ENCODE measurements at regions not wholly inside any gene's neighbourhood (a gene's known extent, or its start where the extent isn't known, plus 50 kb on each side); places are given as distances from the start of the nearest gene placed in this dataset.

DNA sequence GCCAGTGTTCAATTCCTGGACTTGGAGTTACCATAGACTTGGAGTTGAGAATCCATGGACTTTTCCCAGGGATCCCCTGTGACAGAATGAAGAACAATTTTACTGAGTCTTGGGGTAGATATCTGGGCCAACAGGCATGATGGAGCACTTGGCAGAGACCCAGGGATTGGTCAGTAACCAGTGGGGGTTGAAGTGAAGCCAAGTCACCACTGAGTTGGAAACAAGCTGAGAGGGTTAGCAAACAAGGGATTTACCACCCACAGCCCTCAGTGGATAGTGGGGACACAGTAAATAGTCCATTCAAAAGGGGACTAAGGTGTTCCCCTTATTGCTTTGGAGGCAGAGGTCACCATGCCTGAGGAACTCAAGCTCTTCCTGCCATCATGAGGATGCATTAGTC lies 281.7 kb downstream of the PPP1R2C start:
- Histone ChIP-seq H3K36me3 (no peaks in the 10 kb centered on the region), H3K27ac (no peak overlapping the region), H3K27me3 (no peaks in the 10 kb centered on the region), H3K4me1 (no peaks in the 10 kb centered on the region), H3K4me3 (no peak overlapping the region), H3K9me3 (no peaks in the 10 kb centered on the region)
- TF ChIP-seq POLR2A (IDR thresholded peaks at IDR 0.05): no peak
- TF ChIP-seq, protein P1, sequence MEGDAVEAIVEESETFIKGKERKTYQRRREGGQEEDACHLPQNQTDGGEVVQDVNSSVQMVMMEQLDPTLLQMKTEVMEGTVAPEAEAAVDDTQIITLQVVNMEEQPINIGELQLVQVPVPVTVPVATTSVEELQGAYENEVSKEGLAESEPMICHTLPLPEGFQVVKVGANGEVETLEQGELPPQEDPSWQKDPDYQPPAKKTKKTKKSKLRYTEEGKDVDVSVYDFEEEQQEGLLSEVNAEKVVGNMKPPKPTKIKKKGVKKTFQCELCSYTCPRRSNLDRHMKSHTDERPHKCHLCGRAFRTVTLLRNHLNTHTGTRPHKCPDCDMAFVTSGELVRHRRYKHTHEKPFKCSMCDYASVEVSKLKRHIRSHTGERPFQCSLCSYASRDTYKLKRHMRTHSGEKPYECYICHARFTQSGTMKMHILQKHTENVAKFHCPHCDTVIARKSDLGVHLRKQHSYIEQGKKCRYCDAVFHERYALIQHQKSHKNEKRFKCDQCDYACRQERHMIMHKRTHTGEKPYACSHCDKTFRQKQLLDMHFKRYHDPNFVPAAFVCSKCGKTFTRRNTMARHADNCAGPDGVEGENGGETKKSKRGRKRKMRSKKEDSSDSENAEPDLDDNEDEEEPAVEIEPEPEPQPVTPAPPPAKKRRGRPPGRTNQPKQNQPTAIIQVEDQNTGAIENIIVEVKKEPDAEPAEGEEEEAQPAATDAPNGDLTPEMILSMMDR (IDR thresholded peaks at IDR 0.05): no peak
- no peak for DNase-seq

DNA sequence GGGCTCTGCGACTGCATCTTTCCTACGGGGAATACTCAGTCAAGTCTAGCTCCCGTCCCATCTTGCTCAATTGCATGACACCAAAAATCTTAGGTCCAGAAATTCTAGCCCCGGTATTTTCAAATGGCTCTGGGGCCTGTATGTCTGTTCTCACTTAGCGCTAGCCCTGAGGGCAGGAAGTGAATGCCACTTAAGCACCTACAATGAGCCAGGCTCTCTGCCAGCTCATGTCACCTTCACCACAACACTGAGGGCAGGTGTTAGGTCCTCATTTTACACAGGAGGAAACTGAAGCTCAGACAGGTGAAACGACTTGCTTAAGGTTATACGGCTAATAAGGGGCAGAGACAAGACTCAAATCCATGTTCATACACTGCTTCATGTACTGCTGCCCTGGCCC lies 282.8 kb downstream of the PPP1R2C start:
- H3K4me3 ChIP-seq: no peak overlapping the region
- TF ChIP-seq POLR2A (IDR thresholded peaks at IDR 0.05): no peak
- TF ChIP-seq, protein P1 (IDR thresholded peaks at IDR 0.05): no peak
- H3K27ac ChIP-seq: no peak overlapping the region
- H3K4me1 ChIP-seq: no peaks in the 10 kb centered on the region
- H3K9me3 ChIP-seq: no peaks in the 10 kb centered on the region
- H3K27me3 ChIP-seq: no peaks in the 10 kb centered on the region
- no peaks in the 10 kb centered on the region for H3K36me3 ChIP-seq
- DNase-seq: peak in 1 of 3 donors; percentile 18

DNA sequence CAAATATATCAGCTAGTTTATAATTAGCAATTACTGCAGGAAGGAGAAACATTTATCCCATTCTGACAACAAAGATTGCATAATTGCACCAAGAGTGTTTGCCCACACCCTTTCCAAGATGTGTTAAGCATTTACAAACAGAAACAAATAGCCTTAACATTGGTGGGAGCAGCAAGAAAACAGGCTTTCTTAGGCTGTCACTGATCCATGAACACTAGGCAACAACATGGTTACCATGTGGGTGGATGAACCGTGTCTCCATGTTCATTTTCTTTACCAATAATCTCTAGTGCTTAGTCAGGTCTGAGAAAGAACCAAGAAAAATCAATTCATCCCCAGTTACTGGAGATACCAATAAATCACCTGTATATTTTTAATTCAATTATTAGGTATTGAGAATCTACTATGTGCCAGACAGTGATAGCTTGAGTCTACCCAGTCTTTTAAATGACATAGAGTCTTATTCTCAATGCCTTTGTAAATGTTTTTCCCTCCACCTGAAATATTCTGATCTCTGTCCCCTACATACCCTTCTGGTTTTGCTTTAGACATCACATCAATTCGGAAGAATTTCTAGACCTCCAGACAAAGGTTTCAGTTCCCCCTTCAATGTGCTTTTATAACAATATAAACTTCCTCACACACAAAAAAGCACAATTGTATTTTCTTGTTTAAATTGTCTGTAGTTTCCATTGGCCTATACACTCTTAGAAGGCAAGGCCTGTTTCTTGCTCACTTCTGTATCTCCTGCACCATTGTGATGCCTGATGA lies 286.6 kb downstream of the PPP1R2C start:
- no peak overlapping the region for H3K4me3 ChIP-seq
- H3K36me3 ChIP-seq: no peaks in the 10 kb centered on the region
- H3K4me1 ChIP-seq: no peaks in the 10 kb centered on the region
- H3K9me3 ChIP-seq: no peaks in the 10 kb centered on the region
- TF ChIP-seq POLR2A (IDR thresholded peaks at IDR 0.05): no peak
- TF ChIP-seq, protein P1 (IDR thresholded peaks at IDR 0.05): no peak
- no peak for DNase-seq
- no peak overlapping the region for H3K27ac ChIP-seq
- no peaks in the 10 kb centered on the region for H3K27me3 ChIP-seq

DNA sequence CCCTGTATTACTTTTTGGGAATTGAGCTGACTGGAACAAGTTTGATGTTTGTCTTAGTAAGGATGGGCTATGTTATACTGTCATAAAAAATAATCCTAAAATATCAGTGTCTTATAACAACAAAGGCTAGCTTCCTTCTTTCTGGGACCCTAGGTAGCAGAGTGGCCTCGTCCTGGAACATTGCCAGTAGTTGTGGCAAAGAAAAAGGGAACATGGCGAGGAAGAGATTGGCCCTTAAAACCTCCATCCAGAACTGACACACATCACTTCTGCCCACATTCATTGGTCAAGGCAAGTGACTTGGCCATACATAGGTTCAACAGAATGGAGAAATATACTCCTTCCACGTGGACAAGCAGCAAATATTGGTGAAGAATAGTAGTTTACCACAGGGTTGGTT lies 287.9 kb downstream of the PPP1R2C start:
- no peak overlapping the region for H3K27ac ChIP-seq
- no peaks in the 10 kb centered on the region for H3K9me3 ChIP-seq
- DNase-seq: no peak
- H3K36me3 ChIP-seq: no peaks in the 10 kb centered on the region
- H3K27me3 ChIP-seq: no peaks in the 10 kb centered on the region
- no peaks in the 10 kb centered on the region for H3K4me1 ChIP-seq
- no peak overlapping the region for H3K4me3 ChIP-seq
- TF ChIP-seq, protein P1 (IDR thresholded peaks at IDR 0.05): no peak
- TF ChIP-seq POLR2A (IDR thresholded peaks at IDR 0.05): no peak

DNA sequence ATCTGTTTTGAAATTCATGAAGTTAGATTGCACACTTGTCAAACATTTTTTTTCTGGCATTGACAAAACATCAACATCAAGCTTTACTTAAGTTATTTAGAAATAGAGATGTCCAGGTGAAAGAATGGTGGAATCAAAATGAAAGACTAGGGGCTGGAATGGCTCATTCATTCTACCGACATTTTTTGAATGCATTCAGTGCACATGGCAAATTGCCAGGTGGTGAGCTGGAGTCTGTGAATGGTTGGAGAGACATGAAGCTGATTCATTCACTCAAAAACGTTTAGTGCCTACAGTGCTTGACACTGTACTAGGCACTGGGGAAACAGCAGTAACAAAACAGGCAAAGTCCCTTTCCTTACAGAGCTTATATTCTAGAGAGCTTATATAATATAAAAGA lies 292.4 kb downstream of the PPP1R2C start:
- Histone ChIP-seq H3K36me3 (no peaks in the 10 kb centered on the region), H3K9me3 (no peaks in the 10 kb centered on the region), H3K4me1 (no peaks in the 10 kb centered on the region), H3K27me3 (no peaks in the 10 kb centered on the region), H3K27ac (no peak overlapping the region), H3K4me3 (no peak overlapping the region)
- TF ChIP-seq POLR2A (IDR thresholded peaks at IDR 0.05): no peak
- TF ChIP-seq, protein P1 (IDR thresholded peaks at IDR 0.05): no peak
- no peak for DNase-seq

All from Peyer's patch (tissue), 4 donors.